Activated naive CD4-positive, alpha-beta T cell treated with anti-CD3 and anti-CD28 coated beads for 36 hours (primary cell): ENCODE measurements at regions not wholly inside any gene's neighbourhood (a gene's known extent, or its start where the extent isn't known, plus 50 kb on each side); places are given as distances from the start of the nearest gene placed in this dataset.
"Not testable (repeated sequence)": the region's sequence is repeated elsewhere in the genome, so short reads cannot be mapped to it uniquely, and the experiment has no call there.

Experiments used
- CTCF ChIA-PET: fragments of 350-600 bp; sonication (Branson Sonifier 250); formaldehyde crosslinking; loops from one replicate; lab custom pipeline; 2021; ENCODE audit warnings: antibody characterized with exemption; lab: Charles Lee
- DNase-seq: peaks from one replicate; pipeline ENCODE4 v3.0.0-alpha.2; 2020
- H3K27ac Mint-ChIP-seq: one replicate; pipeline ENCODE4 v1.8.0; 2021; ENCODE audit warnings: mild to moderate bottlenecking, mixed read lengths
- H3K27me3 Mint-ChIP-seq: one replicate; pipeline ENCODE4 v1.8.0; 2021; ENCODE audit warnings: low read depth, mixed read lengths
- H3K36me3 Mint-ChIP-seq: one replicate; pipeline ENCODE4 v1.8.0; 2021; ENCODE audit warnings: low read depth, mixed read lengths
- H3K4me1 Mint-ChIP-seq: one replicate; pipeline ENCODE4 v1.8.0; 2021; ENCODE audit warnings: low read depth, mixed read lengths
- H3K4me3 Mint-ChIP-seq: one replicate; pipeline ENCODE4 v1.8.0; 2021; ENCODE audit warnings: mild to moderate bottlenecking, moderate library complexity, mixed read lengths
- H3K9me3 Mint-ChIP-seq: one replicate; pipeline ENCODE4 v1.8.0; 2021; ENCODE audit warnings: mixed read lengths
- intact Hi-C: fragments of 100-400 bp; cut with micrococcal nuclease; formaldehyde crosslinking; loops from one replicate; pipeline ENCODE4 v1.15.1; 2023

GRCh38 chr4:60890743-60891142 lies 309.4 kb upstream of the ADGRL3 start:
- peaks cover 12% of the 10 kb centered on the region for H3K9me3 Mint-ChIP-seq
- H3K27me3 Mint-ChIP-seq = no peaks in the 10 kb centered on the region

GRCh38 chr4:60891947-60892346 lies 308.2 kb upstream of the ADGRL3 start:
- Mint-ChIP-seq H3K27me3 (no peaks in the 10 kb centered on the region), H3K4me3 (no peak overlapping the region), H3K27ac (no peak overlapping the region), H3K4me1 (no peaks in the 10 kb centered on the region), H3K36me3 (no peaks in the 10 kb centered on the region), H3K9me3 (peaks cover 12% of the 10 kb centered on the region)
- no peak for DNase-seq
- CTCF ChIA-PET = no interaction called here
- intact Hi-C loops = no loop called here

More at GRCh38 chr4:60890743-60891142, 309.4 kb upstream of the ADGRL3 start:
- Mint-ChIP-seq H3K4me3 (no peak overlapping the region), H3K27ac (no peak overlapping the region), H3K36me3 (no peaks in the 10 kb centered on the region), H3K4me1 (no peaks in the 10 kb centered on the region)
- intact Hi-C loops = no loop called here
- CTCF ChIA-PET = no interaction called here
- no peak for DNase-seq

GRCh38 chr4:60897415-60897814 lies 302.7 kb upstream of the ADGRL3 start:
- no peak overlapping the region for H3K27ac Mint-ChIP-seq
- no peak overlapping the region for H3K4me3 Mint-ChIP-seq
- peaks cover 11% of the 10 kb centered on the region for H3K9me3 Mint-ChIP-seq
- CTCF ChIA-PET = no interaction called here
- no peaks in the 10 kb centered on the region for H3K27me3 Mint-ChIP-seq
- intact Hi-C loops = no loop called here
- no peaks in the 10 kb centered on the region for H3K4me1 Mint-ChIP-seq
- H3K36me3 Mint-ChIP-seq = no peaks in the 10 kb centered on the region
- DNase-seq = no peak

- H3K36me3 Mint-ChIP-seq = no peaks in the 10 kb centered on the region
- H3K27me3 Mint-ChIP-seq = no peaks in the 10 kb centered on the region
- H3K27ac Mint-ChIP-seq = no peak overlapping the region
- no peaks in the 10 kb centered on the region for H3K4me1 Mint-ChIP-seq
- H3K9me3 Mint-ChIP-seq = no peaks in the 10 kb centered on the region
- no peak for DNase-seq
- intact Hi-C loops = no loop called here
- CTCF ChIA-PET = no interaction called here
- H3K4me3 Mint-ChIP-seq = no peak overlapping the region
These were observed 295.0 kb upstream of the ADGRL3 start for GRCh38 chr4:60905162-60905561.

- intact Hi-C loops = no loop called here
- H3K36me3 Mint-ChIP-seq = no peaks in the 10 kb centered on the region
- no peak for DNase-seq
- H3K4me3 Mint-ChIP-seq = no peak overlapping the region
- no peaks in the 10 kb centered on the region for H3K27me3 Mint-ChIP-seq
- H3K27ac Mint-ChIP-seq = no peak overlapping the region
- peaks cover 2% of the 10 kb centered on the region for H3K9me3 Mint-ChIP-seq
- CTCF ChIA-PET = no interaction called here
- H3K4me1 Mint-ChIP-seq = no peaks in the 10 kb centered on the region
These were observed 289.0 kb upstream of the ADGRL3 start for GRCh38 chr4:60911127-60911526.

DNA sequence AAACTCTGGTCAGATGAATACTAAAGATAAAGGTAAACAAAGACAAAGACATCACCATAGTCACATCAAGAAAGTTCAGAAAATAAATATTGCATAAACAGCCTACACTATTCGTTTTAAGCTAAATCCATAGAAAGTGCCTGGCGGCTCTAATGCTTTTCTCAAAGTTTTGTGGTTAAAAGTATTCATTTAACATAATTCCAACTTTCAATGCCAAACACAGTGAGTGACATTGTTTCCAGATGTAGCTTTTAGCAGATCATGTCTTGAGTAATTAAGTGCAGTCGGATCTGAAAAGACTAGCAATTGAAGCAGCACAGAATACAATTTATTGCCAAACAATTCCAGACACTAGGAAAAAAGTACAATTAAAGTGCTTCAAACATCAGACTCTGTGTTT lies 287.1 kb upstream of the ADGRL3 start:
- DNase-seq = no peak
- Mint-ChIP-seq H3K4me1 (no peaks in the 10 kb centered on the region), H3K27me3 (no peaks in the 10 kb centered on the region), H3K27ac (no peak overlapping the region), H3K36me3 (no peaks in the 10 kb centered on the region), H3K4me3 (no peak overlapping the region), H3K9me3 (peaks cover 2% of the 10 kb centered on the region)
- CTCF ChIA-PET = no interaction called here
- intact Hi-C loops = no loop called here

DNA sequence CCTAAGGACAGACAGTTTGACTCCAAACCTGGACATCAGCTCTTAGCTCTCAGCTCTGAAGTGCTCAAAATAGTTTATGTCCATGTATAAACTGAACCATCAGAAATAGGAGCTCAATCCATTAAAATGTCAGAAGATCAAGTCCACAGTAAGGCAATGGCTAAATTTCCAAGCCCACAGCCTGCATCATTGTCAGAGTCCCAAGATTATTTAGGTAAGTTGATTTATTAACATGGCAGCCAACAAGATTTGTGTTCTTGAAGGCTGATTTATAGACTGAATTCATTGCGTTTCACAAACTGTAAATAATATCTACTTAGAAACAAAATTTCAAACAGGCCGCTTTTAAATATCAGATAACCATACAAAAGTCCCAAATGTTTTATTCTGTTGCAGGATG lies 286.5 kb upstream of the ADGRL3 start:
- Mint-ChIP-seq H3K9me3 (peaks cover 2% of the 10 kb centered on the region), H3K4me1 (no peaks in the 10 kb centered on the region), H3K27ac (no peak overlapping the region), H3K4me3 (no peak overlapping the region), H3K36me3 (no peaks in the 10 kb centered on the region), H3K27me3 (no peaks in the 10 kb centered on the region)
- CTCF ChIA-PET = no interaction called here
- intact Hi-C loops = no loop called here
- DNase-seq = no peak

GRCh38 chr4:60921735-60922134 lies 278.4 kb upstream of the ADGRL3 start:
- H3K4me1 Mint-ChIP-seq, H3K36me3 Mint-ChIP-seq, CTCF ChIA-PET, H3K9me3 Mint-ChIP-seq, H3K27me3 Mint-ChIP-seq, H3K4me3 Mint-ChIP-seq, DNase-seq, H3K27ac Mint-ChIP-seq, intact Hi-C loops: not testable (repeated sequence)

DNA sequence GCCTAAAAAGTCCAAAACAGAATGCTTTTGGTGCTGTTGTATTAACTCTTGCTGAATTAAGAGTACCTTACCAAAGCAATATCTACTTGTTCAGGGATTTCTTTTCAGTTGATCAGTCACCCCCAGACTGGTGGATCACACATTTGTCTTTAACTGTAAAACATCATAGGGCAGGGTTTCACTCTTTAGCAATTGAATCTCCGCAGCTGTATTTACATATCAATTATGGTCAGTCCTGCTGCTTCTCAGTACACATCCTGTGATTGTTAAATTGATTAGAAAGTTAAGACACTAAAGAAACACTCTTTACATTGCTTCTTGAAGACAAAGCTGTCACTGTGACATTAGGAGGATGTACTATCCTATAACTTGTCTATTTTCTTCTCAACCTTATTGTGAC lies 277.1 kb upstream of the ADGRL3 start:
- no peak overlapping the region for H3K4me3 Mint-ChIP-seq
- no peaks in the 10 kb centered on the region for H3K4me1 Mint-ChIP-seq
- no peak for DNase-seq
- no peaks in the 10 kb centered on the region for H3K27me3 Mint-ChIP-seq
- H3K9me3 Mint-ChIP-seq = peaks cover 1% of the 10 kb centered on the region
- intact Hi-C loops = no loop called here
- CTCF ChIA-PET = no interaction called here
- no peak overlapping the region for H3K27ac Mint-ChIP-seq
- H3K36me3 Mint-ChIP-seq = no peaks in the 10 kb centered on the region

- H3K4me1 Mint-ChIP-seq = no peaks in the 10 kb centered on the region
- CTCF ChIA-PET = no interaction called here
- intact Hi-C loops = no loop called here
These were observed 273.5 kb upstream of the ADGRL3 start for GRCh38 chr4:60926624-60927023.

DNA sequence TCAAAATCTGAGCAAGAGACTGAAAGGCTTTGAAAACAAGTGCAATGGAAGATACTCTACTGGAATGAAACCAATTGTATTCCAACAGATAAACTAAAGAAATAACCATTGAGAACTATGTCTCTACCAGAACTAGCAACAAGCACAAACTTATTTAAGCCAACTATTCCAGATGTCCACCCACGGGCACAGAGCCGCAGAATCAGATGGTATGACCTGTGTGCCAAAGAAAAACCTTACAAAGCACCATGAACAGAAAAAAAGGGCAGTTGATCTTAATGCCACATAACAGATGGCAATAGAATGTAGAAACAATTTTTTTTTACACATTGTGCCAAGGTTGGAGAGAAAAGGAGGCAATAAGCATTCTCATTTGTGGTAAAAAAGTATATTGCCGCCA lies 269.3 kb upstream of the ADGRL3 start:
- H3K9me3 Mint-ChIP-seq = peaks cover 3% of the 10 kb centered on the region
- H3K4me3 Mint-ChIP-seq = no peak overlapping the region
- CTCF ChIA-PET = no interaction called here
- H3K4me1 Mint-ChIP-seq = no peaks in the 10 kb centered on the region
- no peaks in the 10 kb centered on the region for H3K36me3 Mint-ChIP-seq
- no peak overlapping the region for H3K27ac Mint-ChIP-seq
- DNase-seq = no peak
- intact Hi-C loops = no loop called here
- H3K27me3 Mint-ChIP-seq = no peaks in the 10 kb centered on the region

More at GRCh38 chr4:60926624-60927023, 273.5 kb upstream of the ADGRL3 start:
- no peak for DNase-seq
- Mint-ChIP-seq H3K9me3 (peaks cover 3% of the 10 kb centered on the region), H3K4me3 (no peak overlapping the region), H3K27ac (no peak overlapping the region), H3K36me3 (no peaks in the 10 kb centered on the region), H3K27me3 (no peaks in the 10 kb centered on the region)

GRCh38 chr4:60934566-60935295 lies 265.4 kb upstream of the ADGRL3 start:
- no peaks in the 10 kb centered on the region for H3K9me3 Mint-ChIP-seq
- no peak for DNase-seq
- intact Hi-C loops = no loop called here
- no peaks in the 10 kb centered on the region for H3K27me3 Mint-ChIP-seq
- no peaks in the 10 kb centered on the region for H3K36me3 Mint-ChIP-seq
- H3K4me3 Mint-ChIP-seq = no peak overlapping the region
- H3K27ac Mint-ChIP-seq = no peak overlapping the region
- CTCF ChIA-PET = no interaction called here
- no peaks in the 10 kb centered on the region for H3K4me1 Mint-ChIP-seq

GRCh38 chr4:60938181-60938580 lies 261.9 kb upstream of the ADGRL3 start:
- intact Hi-C loops = no loop called here
- CTCF ChIA-PET = no interaction called here
- no peaks in the 10 kb centered on the region for H3K27me3 Mint-ChIP-seq
- peaks cover under 1% of the 10 kb centered on the region for H3K9me3 Mint-ChIP-seq
- no peak overlapping the region for H3K4me3 Mint-ChIP-seq
- no peak overlapping the region for H3K27ac Mint-ChIP-seq
- H3K4me1 Mint-ChIP-seq = no peaks in the 10 kb centered on the region
- no peak for DNase-seq
- no peaks in the 10 kb centered on the region for H3K36me3 Mint-ChIP-seq
